HEK293T (cell line): ENCODE measurements at regions not wholly inside any gene's neighbourhood (a gene's known extent, or its start where the extent isn't known, plus 50 kb on each side); places are given as distances from the start of the nearest gene placed in this dataset.

Experiments used
- ARNT ChIP-seq: fragments of 450-650 bp; IDR thresholded peaks from 2 replicates; pipeline ENCODE4 v1.6.1; 2017; ENCODE audit warnings: mild to moderate bottlenecking
- BHLHE40 ChIP-seq: fragments of 450-650 bp; IDR thresholded peaks from 2 replicates; pipeline ENCODE4 v1.6.1; 2016; ENCODE audit warnings: mild to moderate bottlenecking, moderate library complexity, borderline replicate concordance
- ELF4 ChIP-seq: fragments of 450-650 bp; IDR thresholded peaks from 2 replicates; pipeline ENCODE4 v1.6.1; 2017; ENCODE audit warnings: antibody characterized with exemption
- FOXA1 ChIP-seq: fragments of 450-650 bp; IDR thresholded peaks from 2 replicates; pipeline ENCODE4 v1.6.1; 2016; ENCODE audit warnings: mild to moderate bottlenecking
- FOXK2 ChIP-seq: fragments of 450-650 bp; IDR thresholded peaks from 2 replicates; pipeline ENCODE4 v1.6.1; 2016; ENCODE audit warnings: mild to moderate bottlenecking
- FOXM1 ChIP-seq: fragments of 450-650 bp; IDR thresholded peaks from 2 replicates; pipeline ENCODE4 v1.6.1; 2017; ENCODE audit warnings: mild to moderate bottlenecking, borderline replicate concordance
- HDGF ChIP-seq: fragments of 450-650 bp; IDR thresholded peaks from 2 replicates; pipeline ENCODE4 v1.6.1; 2017; ENCODE audit warnings: antibody characterized with exemption, borderline replicate concordance
- NFRKB ChIP-seq: fragments of 450-650 bp; IDR thresholded peaks from 2 replicates; pipeline ENCODE4 v1.6.1; 2016; ENCODE audit warnings: mild to moderate bottlenecking, moderate library complexity
- SP1 ChIP-seq: fragments of 450-650 bp; IDR thresholded peaks from 2 replicates; pipeline ENCODE4 v1.6.1; 2017
- SUZ12 ChIP-seq: fragments of 450-650 bp; IDR thresholded peaks from 2 replicates; pipeline ENCODE4 v1.6.1; 2016; ENCODE audit warnings: mild to moderate bottlenecking

- TF ChIP-seq FOXA1 (no peak), HDGF (no peak), BHLHE40 (no peak), ELF4 (no peak), NFRKB (no peak), ARNT (no peak), SP1 (no peak), SUZ12 (no peak), FOXK2 (no peak), FOXM1 (no peak)
Observed at GRCh38 chr12:88834226-88834625, 254.0 kb upstream of the KITLG start.
